ENCODE measurements at regions not wholly inside any gene's neighbourhood (a gene's known extent, or its start where the extent isn't known, plus 50 kb on each side); places are given as distances from the start of the nearest gene placed in this dataset.

- DNase-seq, result no peak
These were observed 154.0 kb upstream of the AJAP1 start for GRCh38 chr1:4500441-4500840.

GRCh38 chr1:4506591-4506990 is 147.8 kb upstream of the AJAP1 start:
- DNase-seq, result no peak

GRCh38 chr1:4509206-4509605 is 145.2 kb upstream of the AJAP1 start:
- no peak for DNase-seq

- no peak for DNase-seq
These were observed 144.1 kb upstream of the AJAP1 start for GRCh38 chr1:4510276-4510691.

- DNase-seq, result no peak
These were observed 143.0 kb upstream of the AJAP1 start for GRCh38 chr1:4511374-4511773.

- DNase-seq, result peak; percentile 59
These were observed 141.8 kb upstream of the AJAP1 start for GRCh38 chr1:4512636-4513035.

- DNase-seq, result no peak
These were observed 140.7 kb upstream of the AJAP1 start for GRCh38 chr1:4513685-4514084.

- no peak for DNase-seq
These were observed 138.6 kb upstream of the AJAP1 start for GRCh38 chr1:4515727-4516289.

- DNase-seq, result no peak
These were observed 137.8 kb upstream of the AJAP1 start for GRCh38 chr1:4516596-4516995.

- no peak for DNase-seq
These were observed 137.0 kb upstream of the AJAP1 start for GRCh38 chr1:4517186-4517954.

- DNase-seq, result no peak
These were observed 135.8 kb upstream of the AJAP1 start for GRCh38 chr1:4518621-4519020.

GRCh38 chr1:4519954-4520353 is 134.5 kb upstream of the AJAP1 start:
- no peak for DNase-seq

- DNase-seq, result no peak
These were observed 130.9 kb upstream of the AJAP1 start for GRCh38 chr1:4523551-4523950.

GRCh38 chr1:4526747-4527146 is 127.7 kb upstream of the AJAP1 start:
- no peak for DNase-seq

- no peak for DNase-seq
These were observed 126.6 kb upstream of the AJAP1 start for GRCh38 chr1:4527819-4528218.

GRCh38 chr1:4528590-4528989 is 125.8 kb upstream of the AJAP1 start:
- no peak for DNase-seq

- DNase-seq, result no peak
These were observed 124.8 kb upstream of the AJAP1 start for GRCh38 chr1:4529446-4530165.

GRCh38 chr1:4530166-4530785 is 124.1 kb upstream of the AJAP1 start:
- DNase-seq, result no peak

- DNase-seq, result no peak
These were observed 122.6 kb upstream of the AJAP1 start for GRCh38 chr1:4531842-4532241.

GRCh38 chr1:4532656-4533055 is 121.8 kb upstream of the AJAP1 start:
- no peak for DNase-seq

GRCh38 chr1:4546911-4547310 is 107.5 kb upstream of the AJAP1 start:
- no peak for DNase-seq

GRCh38 chr1:4549930-4550329 is 104.5 kb upstream of the AJAP1 start:
- DNase-seq, result no peak

- DNase-seq, result no peak
These were observed 103.5 kb upstream of the AJAP1 start for GRCh38 chr1:4550941-4551340.

Data from hindlimb muscle (tissue), 1 donor.